ENCODE measurements at regions not wholly inside any gene's neighbourhood (a gene's known extent, or its start where the extent isn't known, plus 50 kb on each side); places are given as distances from the start of the nearest gene placed in this dataset.

DNA sequence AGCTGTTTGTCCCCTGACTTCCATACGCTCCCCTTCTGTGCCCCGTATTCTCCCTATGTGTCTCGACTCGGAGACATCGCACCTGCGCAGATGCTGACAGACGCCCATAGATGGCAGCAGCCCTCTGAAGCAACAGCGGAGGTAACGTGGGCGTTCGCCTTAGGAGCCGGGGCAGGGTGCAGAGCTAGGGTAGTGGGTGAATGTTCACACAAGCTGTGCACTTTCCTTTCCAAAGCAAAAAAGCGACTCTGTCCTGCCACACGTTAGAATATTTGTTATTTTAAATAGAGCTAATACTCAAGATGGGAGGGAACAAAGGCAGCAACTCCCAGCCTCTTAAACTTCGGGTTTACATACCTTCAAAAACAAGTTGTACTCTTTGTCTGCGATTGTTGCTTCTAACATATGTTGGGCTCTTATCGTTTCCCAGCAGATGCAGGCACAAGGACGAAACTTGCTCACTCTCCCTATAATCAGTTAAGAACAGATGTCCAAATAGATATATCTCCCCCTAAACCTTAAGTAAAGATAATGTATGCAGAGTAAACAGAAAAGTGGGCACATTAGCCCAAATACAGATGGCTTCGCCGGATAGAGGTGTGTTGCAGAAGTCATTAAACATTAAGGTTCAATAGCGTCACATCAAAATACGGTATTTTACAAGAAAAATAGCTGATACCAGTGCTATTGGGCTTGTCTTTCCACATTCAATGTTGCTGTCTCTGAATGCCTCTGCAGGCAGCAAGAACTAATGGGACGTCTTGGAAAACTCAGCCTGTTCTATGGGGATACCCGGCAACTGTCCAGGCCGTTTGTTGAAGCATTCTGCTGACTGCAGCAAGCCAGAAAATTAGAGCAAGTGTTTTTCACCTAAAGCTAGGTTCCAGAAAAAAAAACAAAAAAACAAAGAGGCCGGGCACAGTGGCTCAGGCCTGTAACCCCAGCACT, 340.3 kb upstream of the PRKCQ start:
- peak; percentile 33 to 67 (median 44) for DNase-seq

DNA sequence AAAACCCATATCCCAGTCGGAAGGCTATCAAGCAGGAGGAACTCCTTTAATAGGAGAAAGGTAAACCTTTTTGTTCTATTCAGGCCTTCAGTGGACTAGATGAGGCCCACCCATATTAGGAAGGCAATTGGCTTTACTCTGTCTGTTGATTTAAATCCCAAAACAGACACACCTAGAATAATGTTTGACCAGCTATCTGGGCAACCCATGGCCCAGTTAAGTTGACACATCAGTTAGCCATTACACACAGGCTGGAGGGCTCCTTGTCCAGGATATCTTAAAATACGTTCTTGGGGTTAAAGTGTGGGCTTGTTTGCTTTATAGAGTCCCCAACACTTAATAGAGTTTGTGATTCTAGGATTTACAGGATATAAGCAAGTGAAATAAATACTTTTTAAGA, 339.0 kb upstream of the PRKCQ start:
- DNase-seq: no peak

DNA sequence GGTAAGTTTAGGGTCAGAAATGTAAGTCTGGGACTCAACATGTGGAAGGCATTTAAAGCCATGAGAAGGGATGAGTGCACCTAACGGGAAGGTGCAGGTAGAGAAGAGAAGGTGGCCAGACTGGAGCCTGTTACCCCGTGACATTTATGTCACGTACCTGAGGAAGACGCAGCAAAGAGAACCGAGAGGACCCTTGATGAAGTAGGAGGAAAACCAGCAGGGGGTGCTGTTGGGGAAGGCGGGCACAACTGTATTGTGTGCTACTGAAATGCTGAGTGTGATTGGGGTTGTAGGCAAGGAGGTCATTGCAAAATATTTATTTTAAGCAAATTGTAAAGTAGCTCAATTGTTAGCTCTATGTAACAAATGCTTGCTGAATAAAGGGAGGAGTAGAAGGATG, 338.2 kb upstream of the PRKCQ start:
- peak; percentile 23 to 53 (median 39) for DNase-seq

DNA sequence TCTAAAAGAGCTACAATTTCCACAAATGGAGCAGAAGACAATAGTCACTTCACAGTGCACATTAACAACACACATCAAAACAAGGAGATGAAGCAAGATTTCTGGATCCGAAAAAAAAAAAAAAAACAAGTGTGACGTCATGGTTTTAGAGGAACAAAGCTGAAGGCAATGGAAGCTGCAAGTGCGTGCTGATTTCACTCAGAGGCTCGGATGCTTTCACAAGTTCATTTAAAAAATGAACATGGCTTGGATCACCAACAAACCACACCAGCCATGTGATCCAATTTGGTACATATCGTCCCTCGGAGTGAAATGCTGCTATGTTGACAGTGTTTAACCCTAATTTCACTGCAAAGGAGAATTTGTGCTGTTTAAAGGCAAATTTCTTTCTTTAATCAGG, 337.0 kb upstream of the PRKCQ start:
- DNase-seq: no peak

DNA sequence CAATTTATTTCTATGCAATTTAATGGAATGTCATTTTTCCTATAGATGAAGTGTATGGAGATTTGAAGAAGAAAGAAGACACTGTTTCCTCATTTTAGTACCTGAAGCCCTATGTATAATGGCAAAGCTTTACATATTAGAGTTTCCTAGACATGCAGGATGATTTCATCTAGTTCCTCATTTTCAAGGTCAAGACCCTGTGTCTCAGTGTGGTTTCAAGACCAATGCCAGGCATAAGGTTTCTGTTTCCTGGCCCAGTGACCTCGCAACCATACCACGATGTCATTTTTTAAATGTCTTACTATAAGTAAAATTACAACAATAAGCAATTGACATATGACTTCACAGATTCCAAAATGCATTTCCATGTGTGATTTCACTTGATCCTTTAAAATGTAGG, 336.5 kb upstream of the PRKCQ start:
- DNase-seq: no peak

GRCh38 chr10:6915307-6915706, 335.2 kb upstream of the PRKCQ start:
- DNase-seq: no peak

DNA sequence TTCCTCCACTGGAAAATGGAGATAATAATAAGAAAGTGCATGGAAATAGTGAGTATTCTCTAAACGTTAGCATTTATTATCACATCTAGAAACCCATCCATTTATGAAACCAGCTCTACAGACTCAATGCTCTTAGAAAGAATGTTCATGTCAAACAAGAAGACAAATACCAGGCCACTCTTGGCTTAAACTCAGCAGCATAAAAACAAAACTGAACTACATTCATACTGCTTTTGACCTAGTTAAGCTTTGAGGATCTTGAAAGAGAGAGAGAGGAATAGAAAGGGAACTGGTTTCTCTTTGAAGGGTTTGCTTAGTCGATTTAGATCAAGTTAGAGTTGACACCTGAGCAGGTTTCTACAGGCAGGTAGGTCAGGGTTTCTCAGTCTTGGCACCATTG, 332.9 kb upstream of the PRKCQ start:
- no peak for DNase-seq

DNA sequence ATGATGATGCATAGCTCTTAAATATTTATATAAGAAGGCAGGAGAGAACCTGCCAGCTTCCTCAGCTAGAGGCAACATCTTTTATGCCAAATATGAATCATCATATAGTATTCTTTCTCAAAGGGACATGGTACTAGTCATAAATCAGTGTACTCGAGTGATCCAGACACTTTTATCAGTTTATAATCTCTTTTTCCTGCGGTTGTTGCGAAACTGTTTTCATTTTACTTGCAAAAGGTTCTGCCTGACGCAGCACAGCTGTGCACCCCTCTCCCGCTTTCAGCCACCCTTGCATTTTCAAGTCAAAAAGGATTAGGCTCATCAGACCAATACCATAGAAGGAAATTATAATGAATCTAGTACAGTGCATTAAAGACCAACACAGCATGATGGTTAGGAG, 332.3 kb upstream of the PRKCQ start:
- DNase-seq: no peak

DNA sequence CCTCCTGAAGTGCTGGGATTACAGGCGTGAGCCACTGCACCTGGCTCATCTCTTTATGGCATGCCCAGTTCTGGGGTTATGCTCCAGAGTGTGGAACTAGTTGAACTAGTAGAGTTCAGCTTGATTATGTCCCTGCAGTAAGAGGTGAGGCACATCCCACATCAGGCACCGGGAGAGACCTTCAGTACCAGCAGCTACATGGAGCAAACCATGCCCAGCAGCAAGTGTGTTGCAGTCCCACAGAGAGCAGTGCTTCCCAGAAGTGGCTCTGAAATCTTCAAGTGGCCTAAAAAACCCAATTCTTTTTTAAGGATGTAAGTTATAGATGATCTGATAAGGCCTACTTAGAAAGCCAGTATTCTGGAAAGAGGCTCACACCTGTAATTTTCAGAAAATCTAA, 331.9 kb upstream of the PRKCQ start:
- no peak for DNase-seq

DNA sequence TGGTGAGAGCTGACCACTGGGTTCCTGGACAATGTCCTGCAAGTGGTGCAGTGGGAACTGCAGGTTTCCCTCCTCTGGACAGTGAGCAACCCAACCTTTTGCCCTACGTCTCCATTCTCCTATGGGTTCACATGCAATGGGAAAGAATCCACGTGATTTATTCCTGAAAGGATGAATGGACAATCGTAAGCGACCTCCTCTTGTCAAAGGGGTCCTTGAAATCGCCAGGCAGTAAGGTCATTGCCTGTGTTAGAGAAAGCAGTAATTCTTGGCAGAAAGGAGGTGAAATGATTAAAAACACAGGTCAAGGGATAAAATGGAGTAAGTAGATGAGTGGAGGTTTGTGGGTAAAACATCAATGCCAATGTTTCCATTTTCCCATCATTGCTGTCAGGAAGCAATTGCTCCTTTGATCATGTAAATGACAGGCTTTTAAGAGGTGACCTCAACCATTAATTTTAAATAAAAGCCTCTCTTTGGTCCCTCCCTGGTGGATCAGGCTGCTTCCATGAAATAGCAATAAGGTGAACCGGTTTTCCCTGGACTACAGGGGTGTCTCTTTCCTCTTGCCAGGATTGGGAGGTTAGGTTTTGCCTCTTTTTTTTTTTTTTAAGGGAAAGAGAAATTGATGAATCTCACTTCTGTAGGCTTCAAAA, 330.0 kb upstream of the PRKCQ start:
- DNase-seq: no peak

- DNase-seq: no peak
Measured at GRCh38 chr10:6907877-6908530, 327.9 kb upstream of the PRKCQ start.

DNA sequence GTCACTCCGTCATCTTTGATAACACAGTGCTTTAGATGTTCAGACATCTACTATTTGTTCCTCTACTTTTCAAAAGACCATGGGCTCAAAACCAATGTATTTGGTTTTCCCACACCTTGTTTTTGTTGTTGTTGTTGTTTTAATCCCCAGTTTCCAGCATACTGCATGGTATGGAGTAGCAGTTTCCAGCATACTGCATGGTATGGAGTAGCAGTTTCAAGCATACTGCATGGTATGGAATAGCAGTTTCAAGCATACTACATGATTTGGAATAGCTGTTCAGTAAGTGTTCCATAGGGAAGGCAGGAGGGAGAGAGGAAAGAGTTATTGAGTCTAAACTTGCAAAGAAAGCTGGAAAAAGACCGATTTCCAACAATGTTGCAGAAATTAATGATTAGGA, 314.3 kb upstream of the PRKCQ start:
- DNase-seq: no peak

DNA sequence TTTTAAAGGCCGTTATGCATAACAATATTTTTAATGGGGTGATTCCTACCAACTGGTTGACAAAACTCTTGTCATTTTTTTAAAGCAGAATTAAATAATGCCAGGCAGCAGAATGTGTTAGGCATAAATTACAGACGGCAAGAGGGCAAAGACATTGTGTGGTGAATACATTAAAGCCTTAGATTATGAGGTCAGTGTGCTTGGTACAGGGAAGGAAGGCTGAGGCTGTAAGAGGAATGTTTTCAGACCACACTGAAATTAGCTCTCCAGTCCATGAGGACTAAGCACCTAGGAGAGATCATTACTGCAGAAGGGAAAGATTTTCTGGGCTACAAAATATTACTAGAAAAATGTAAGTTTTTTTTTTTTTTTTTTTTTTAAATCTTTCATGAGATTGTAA, 312.8 kb upstream of the PRKCQ start:
- no peak for DNase-seq

DNA sequence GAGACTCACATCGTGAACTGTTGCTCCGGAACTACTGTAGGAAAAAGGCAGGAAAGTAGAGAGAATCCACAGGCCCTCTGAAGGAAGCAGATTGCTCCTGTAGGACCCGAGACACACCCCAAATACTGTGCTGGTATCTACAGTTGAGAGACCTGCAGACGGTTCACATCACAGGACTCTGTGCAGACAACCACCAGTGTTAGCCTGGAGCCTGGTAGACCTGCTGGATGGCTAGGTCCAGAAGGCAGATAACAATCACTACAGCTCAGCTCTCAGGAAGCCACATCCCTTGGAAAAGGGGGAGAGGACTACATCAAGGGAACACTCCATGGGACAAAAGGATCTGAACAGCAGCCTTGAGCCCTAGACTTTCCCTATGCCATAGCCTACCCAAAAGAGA, 311.8 kb upstream of the PRKCQ start:
- DNase-seq: no peak

GRCh38 chr10:6889718-6890117, 309.6 kb upstream of the PRKCQ start:
- no peak for DNase-seq

- no peak for DNase-seq
Measured at GRCh38 chr10:6888434-6888833, 308.4 kb upstream of the PRKCQ start.

- no peak for DNase-seq
Measured at GRCh38 chr10:6885284-6885683, 305.2 kb upstream of the PRKCQ start.

- DNase-seq: no peak
Measured at GRCh38 chr10:6881987-6882386, 301.9 kb upstream of the PRKCQ start.

- no peak for DNase-seq
Measured at GRCh38 chr10:6877722-6878392, 297.8 kb upstream of the PRKCQ start.

GRCh38 chr10:6877336-6877721, 297.3 kb upstream of the PRKCQ start:
- DNase-seq: no peak

GRCh38 chr10:6875269-6875865, 295.3 kb upstream of the PRKCQ start:
- no peak for DNase-seq

GRCh38 chr10:6871128-6871527, 291.1 kb upstream of the PRKCQ start:
- DNase-seq: no peak

Measured in activated naive CD4-positive, alpha-beta T cell (primary cell).